ENCODE measurements at regions not wholly inside any gene's neighbourhood (a gene's known extent, or its start where the extent isn't known, plus 50 kb on each side); places are given as distances from the start of the nearest gene placed in this dataset.

DNA sequence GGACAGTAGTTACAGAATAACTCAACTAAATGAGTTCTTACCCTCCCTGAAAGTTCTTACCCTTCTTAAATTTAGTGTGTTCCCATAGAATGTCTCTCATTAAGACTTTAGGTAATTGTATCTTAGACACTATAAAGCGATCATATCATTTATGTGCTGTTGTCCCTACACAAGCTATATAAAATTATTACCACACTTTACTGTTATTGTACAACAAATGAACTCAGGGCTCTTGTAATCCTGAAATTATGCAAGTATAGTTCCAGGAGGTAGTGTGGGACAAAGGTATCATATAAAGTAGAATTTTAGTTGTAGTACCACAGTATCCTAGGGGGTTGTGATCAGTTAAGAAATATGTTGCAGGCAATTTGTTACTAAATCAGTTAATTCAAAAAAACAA lies 167.4 kb upstream of the CARMIL1 start:
- in situ Hi-C loops (cut with MboI) = no loop called here
- Histone ChIP-seq H3K9me3 (replicated peaks; ENCODE audit: control insufficient read depth, insufficient read depth, low read length) (no peaks in the 10 kb centered on the region), H4K20me1 (ENCODE audit: control insufficient read depth, insufficient read depth) (no peaks in the 10 kb centered on the region), H3K27ac (ENCODE audit: control insufficient read depth, insufficient read depth) (no peak overlapping the region), H2AFZ (ENCODE audit: control insufficient read depth, low read depth, low read length) (no peak overlapping the region), H3K4me1 (ENCODE audit: control insufficient read depth, insufficient read depth, low read length) (peaks cover 6% of the 10 kb centered on the region), H3K9ac (ENCODE audit: control insufficient read depth, insufficient read depth, low read length) (no peak overlapping the region), H3K36me3 (ENCODE audit: control insufficient read depth in 2 of 2, insufficient read depth in 2 of 2, low read length in 1 of 2) (peaks cover 8 to 26% of the 10 kb centered on the region in 2 experiments), H3K4me3 (no peak overlapping the region), H3K4me2 (ENCODE audit: control insufficient read depth, insufficient read depth) (no peak overlapping the region), H3K27me3 (replicated peaks in 1 of 2; ENCODE audit: control insufficient read depth in 2 of 2, insufficient read depth in 2 of 2, low read length in 1 of 2) (no peaks in the 10 kb centered on the region), H3K79me2 (ENCODE audit: control insufficient read depth, insufficient read depth, low read length) (no peaks in the 10 kb centered on the region)
- intact Hi-C loops (cut with micrococcal nuclease; ENCODE audit: unreplicated experiment) = no loop called here
- ChIA-PET RAD21 (ENCODE audit: unreplicated experiment) (interaction anchor here (0.6 kb wide), 1 partner anchor 40 kb away, joined by 3 read pairs; no protein-coding TSS in a partner anchor), POLR2A (no interaction called here), SMC1A (ENCODE audit: uncharacterized antibody, unreplicated experiment) (interaction anchor here (0.8 to 1.1 kb wide), 2 partner anchors 15 to 17 kb away, joined by 3 to 4 read pairs; no protein-coding TSS in a partner anchor), CTCF (interaction anchor here (1.2 kb wide), 1 partner anchor 18 kb away, joined by 3 read pairs; no protein-coding TSS in a partner anchor)
- 96% methylated on average over 1 of the region's 1 CpG for WGBS (ENCODE audit: insufficient coverage, insufficient replicate concordance, low lambda C conversion rate, missing lambda C conversion rate)
- BruUV-seq (replicated peaks) = no TSS peak
- no peak for TF ChIP-seq ZZZ3 (IDR thresholded peaks at IDR 0.05; ENCODE audit: control insufficient read depth, insufficient read length, low read depth)
- TF ChIP-seq, protein P1, sequence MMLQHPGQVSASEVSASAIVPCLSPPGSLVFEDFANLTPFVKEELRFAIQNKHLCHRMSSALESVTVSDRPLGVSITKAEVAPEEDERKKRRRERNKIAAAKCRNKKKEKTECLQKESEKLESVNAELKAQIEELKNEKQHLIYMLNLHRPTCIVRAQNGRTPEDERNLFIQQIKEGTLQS (IDR thresholded peaks at IDR 0.05; ENCODE audit: borderline replicate concordance, extremely low read depth, low read depth, low read length) = no peak
- no peak for TF ChIP-seq GATAD2B (conservative IDR thresholded peaks at IDR 0.05; ENCODE audit: low read depth)
- TF ChIP-seq NBN (IDR thresholded peaks at IDR 0.05) = no peak
- no peak for TF ChIP-seq CBFB (IDR thresholded peaks at IDR 0.05; ENCODE audit: low read depth)
- no peak for TF ChIP-seq DPF2 (IDR thresholded peaks at IDR 0.05)
- TF ChIP-seq, protein P2, sequence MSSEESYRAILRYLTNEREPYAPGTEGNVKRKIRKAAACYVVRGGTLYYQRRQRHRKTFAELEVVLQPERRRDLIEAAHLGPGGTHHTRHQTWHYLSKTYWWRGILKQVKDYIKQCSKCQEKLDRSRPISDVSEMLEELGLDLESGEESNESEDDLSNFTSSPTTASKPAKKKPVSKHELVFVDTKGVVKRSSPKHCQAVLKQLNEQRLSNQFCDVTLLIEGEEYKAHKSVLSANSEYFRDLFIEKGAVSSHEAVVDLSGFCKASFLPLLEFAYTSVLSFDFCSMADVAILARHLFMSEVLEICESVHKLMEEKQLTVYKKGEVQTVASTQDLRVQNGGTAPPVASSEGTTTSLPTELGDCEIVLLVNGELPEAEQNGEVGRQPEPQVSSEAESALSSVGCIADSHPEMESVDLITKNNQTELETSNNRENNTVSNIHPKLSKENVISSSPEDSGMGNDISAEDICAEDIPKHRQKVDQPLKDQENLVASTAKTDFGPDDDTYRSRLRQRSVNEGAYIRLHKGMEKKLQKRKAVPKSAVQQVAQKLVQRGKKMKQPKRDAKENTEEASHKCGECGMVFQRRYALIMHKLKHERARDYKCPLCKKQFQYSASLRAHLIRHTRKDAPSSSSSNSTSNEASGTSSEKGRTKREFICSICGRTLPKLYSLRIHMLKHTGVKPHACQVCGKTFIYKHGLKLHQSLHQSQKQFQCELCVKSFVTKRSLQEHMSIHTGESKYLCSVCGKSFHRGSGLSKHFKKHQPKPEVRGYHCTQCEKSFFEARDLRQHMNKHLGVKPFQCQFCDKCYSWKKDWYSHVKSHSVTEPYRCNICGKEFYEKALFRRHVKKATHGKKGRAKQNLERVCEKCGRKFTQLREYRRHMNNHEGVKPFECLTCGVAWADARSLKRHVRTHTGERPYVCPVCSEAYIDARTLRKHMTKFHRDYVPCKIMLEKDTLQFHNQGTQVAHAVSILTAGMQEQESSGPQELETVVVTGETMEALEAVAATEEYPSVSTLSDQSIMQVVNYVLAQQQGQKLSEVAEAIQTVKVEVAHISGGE (CRISPR knock-in tag; IDR thresholded peaks at IDR 0.05) = no peak
- no peak for TF ChIP-seq ZNF24 (IDR thresholded peaks at IDR 0.05)
- no peak for TF ChIP-seq STAT1 (conservative IDR thresholded peaks at IDR 0.05)
- no peak for TF ChIP-seq CHD1 (IDR thresholded peaks at IDR 0.05; ENCODE audit: low read depth, low read length)
- TF ChIP-seq KLF5 (IDR thresholded peaks at IDR 0.05; ENCODE audit: partially characterized antibody) = no peak
- TF ChIP-seq, protein P3, sequence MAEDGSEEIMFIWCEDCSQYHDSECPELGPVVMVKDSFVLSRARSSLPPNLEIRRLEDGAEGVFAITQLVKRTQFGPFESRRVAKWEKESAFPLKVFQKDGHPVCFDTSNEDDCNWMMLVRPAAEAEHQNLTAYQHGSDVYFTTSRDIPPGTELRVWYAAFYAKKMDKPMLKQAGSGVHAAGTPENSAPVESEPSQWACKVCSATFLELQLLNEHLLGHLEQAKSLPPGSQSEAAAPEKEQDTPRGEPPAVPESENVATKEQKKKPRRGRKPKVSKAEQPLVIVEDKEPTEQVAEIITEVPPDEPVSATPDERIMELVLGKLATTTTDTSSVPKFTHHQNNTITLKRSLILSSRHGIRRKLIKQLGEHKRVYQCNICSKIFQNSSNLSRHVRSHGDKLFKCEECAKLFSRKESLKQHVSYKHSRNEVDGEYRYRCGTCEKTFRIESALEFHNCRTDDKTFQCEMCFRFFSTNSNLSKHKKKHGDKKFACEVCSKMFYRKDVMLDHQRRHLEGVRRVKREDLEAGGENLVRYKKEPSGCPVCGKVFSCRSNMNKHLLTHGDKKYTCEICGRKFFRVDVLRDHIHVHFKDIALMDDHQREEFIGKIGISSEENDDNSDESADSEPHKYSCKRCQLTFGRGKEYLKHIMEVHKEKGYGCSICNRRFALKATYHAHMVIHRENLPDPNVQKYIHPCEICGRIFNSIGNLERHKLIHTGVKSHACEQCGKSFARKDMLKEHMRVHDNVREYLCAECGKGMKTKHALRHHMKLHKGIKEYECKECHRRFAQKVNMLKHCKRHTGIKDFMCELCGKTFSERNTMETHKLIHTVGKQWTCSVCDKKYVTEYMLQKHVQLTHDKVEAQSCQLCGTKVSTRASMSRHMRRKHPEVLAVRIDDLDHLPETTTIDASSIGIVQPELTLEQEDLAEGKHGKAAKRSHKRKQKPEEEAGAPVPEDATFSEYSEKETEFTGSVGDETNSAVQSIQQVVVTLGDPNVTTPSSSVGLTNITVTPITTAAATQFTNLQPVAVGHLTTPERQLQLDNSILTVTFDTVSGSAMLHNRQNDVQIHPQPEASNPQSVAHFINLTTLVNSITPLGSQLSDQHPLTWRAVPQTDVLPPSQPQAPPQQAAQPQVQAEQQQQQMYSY (CRISPR knock-in tag; IDR thresholded peaks at IDR 0.05) = no peak
- no peak for FAIRE-seq
- ATAC-seq = no peak
- no peak for DNase-seq (ENCODE audit: low read depth, low spot score)

Measured in GM12878 (cell line).